ENCODE measurements at regions not wholly inside any gene's neighbourhood (a gene's known extent, or its start where the extent isn't known, plus 50 kb on each side); places are given as distances from the start of the nearest gene placed in this dataset.

DNA sequence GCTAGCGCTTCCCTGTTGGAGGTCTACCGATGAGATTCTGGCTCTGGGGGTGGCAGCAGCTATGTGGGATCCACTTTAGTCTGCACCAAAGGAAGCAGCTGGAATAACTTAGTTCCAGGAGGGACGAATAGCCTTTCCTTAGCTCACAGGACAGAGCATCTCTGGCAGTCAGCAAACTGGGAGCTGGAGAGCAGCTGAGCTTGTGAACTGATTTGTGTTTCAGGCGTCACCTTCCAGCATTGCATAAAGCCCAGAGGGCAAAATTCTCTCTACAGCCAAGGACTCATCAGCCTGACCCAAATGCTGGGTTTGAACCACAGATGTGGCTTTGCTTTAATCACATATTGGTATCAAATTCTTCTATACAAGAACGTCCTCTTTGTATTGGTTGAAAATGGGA, 81.9 kb upstream of the PELI2 start:
- TF ChIP-seq, protein P1, sequence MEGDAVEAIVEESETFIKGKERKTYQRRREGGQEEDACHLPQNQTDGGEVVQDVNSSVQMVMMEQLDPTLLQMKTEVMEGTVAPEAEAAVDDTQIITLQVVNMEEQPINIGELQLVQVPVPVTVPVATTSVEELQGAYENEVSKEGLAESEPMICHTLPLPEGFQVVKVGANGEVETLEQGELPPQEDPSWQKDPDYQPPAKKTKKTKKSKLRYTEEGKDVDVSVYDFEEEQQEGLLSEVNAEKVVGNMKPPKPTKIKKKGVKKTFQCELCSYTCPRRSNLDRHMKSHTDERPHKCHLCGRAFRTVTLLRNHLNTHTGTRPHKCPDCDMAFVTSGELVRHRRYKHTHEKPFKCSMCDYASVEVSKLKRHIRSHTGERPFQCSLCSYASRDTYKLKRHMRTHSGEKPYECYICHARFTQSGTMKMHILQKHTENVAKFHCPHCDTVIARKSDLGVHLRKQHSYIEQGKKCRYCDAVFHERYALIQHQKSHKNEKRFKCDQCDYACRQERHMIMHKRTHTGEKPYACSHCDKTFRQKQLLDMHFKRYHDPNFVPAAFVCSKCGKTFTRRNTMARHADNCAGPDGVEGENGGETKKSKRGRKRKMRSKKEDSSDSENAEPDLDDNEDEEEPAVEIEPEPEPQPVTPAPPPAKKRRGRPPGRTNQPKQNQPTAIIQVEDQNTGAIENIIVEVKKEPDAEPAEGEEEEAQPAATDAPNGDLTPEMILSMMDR (IDR thresholded peaks at IDR 0.05; ENCODE audit: control extremely low read depth, extremely low read depth): no peak
- no peak for ATAC-seq (ENCODE audit: insufficient read depth, low FRiP score)
- Histone ChIP-seq H3K4me3 (no peak overlapping the region), H3K4me1 (ENCODE audit: control insufficient read depth in 5 of 5, insufficient read depth in 5 of 5, low read length in 5 of 5) (no peaks in the 10 kb centered on the region), H3K9ac (ENCODE audit: insufficient read depth in 1 of 2, low read length in 2 of 2) (no peak overlapping the region), H3K9me3 (ENCODE audit: control insufficient read depth in 4 of 4, insufficient read depth in 3 of 4, low read length in 3 of 4) (no peaks in the 10 kb centered on the region), H3K36me3 (ENCODE audit: control insufficient read depth in 4 of 4, insufficient read depth in 4 of 4, low read length in 4 of 4) (no peaks in the 10 kb centered on the region), H3K27me3 (ENCODE audit: control insufficient read depth in 3 of 3, insufficient read depth in 3 of 3, low read length in 2 of 3) (no peaks in the 10 kb centered on the region), H3K27ac (ENCODE audit: low read depth in 1 of 2, low read length in 1 of 2) (no peak overlapping the region)
- no peak for DNase-seq
- WGBS, 2 donors: 89% methylated on average over 5 of the region's 5 CpGs

DNA sequence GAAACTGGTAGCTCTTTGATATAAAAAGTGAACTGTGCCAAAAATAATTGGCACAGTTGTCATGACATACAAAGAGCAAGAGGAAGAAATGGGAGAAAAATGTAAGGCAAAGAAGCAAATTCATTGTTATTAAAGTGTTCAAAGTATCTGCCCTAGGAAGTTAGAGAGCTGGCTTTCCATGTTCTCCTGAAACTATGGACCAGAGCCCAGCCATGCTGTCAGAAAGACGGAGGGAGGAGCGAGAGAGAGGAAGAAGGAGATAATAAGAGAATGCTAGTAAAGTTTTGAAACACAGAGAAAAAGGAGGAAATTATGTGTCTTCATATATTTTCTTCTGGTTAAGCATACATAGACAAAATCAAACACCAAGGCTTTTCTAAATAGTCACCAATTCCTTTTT, 78.1 kb upstream of the PELI2 start:
- no peak overlapping the region for H3K27ac ChIP-seq (ENCODE audit: low read depth in 1 of 2, low read length in 1 of 2)
- no peaks in the 10 kb centered on the region for H3K36me3 ChIP-seq (ENCODE audit: control insufficient read depth in 4 of 4, insufficient read depth in 4 of 4, low read length in 4 of 4)
- TF ChIP-seq, protein P1 (IDR thresholded peaks at IDR 0.05; ENCODE audit: control extremely low read depth, extremely low read depth): no peak
- no peaks in the 10 kb centered on the region for H3K27me3 ChIP-seq (ENCODE audit: control insufficient read depth in 3 of 3, insufficient read depth in 3 of 3, low read length in 2 of 3)
- ATAC-seq (ENCODE audit: insufficient read depth, low FRiP score) (no peak), DNase-seq (peak in 1 of 3 donors; percentile 14)
- H3K9me3 ChIP-seq (ENCODE audit: control insufficient read depth in 4 of 4, insufficient read depth in 3 of 4, low read length in 3 of 4): peaks cover 0 to 2% (median 0%) of the 10 kb centered on the region in 4 donors
- no peaks in the 10 kb centered on the region for H3K4me1 ChIP-seq (ENCODE audit: control insufficient read depth in 5 of 5, insufficient read depth in 5 of 5, low read length in 5 of 5)
- H3K9ac ChIP-seq (ENCODE audit: insufficient read depth in 1 of 2, low read length in 2 of 2): no peak overlapping the region
- no peak overlapping the region for H3K4me3 ChIP-seq
- 65 to 84% methylated on average over 2 of the region's 2 CpGs for WGBS, 2 donors

DNA sequence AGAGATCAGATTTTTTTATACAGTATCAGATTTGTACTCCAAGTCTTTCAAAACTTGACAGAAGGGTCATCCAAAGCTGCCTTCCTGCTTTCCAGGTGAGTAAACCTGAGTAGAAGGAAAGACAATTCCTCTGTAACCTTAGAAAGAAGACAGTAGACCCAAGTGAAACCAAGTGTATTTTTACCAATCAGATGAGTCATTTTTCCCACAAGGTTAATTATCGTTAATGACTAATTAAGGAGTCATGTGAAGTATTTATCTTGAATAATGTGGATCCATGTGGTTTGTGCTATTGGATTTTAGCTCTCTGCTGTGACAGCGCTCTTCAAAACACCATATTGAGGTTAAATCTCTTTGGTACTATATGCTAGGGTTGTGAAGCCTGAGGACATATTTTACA, 74.0 kb upstream of the PELI2 start:
- no peaks in the 10 kb centered on the region for H3K36me3 ChIP-seq (ENCODE audit: control insufficient read depth in 4 of 4, insufficient read depth in 4 of 4, low read length in 4 of 4)
- H3K27me3 ChIP-seq (ENCODE audit: control insufficient read depth in 3 of 3, insufficient read depth in 3 of 3, low read length in 2 of 3): no peaks in the 10 kb centered on the region
- H3K4me1 ChIP-seq (ENCODE audit: control insufficient read depth in 5 of 5, insufficient read depth in 5 of 5, low read length in 5 of 5): no peaks in the 10 kb centered on the region
- H3K9ac ChIP-seq (ENCODE audit: insufficient read depth in 1 of 2, low read length in 2 of 2): no peak overlapping the region
- no peak overlapping the region for H3K4me3 ChIP-seq
- DNase-seq: no peak
- WGBS, 2 donors: 96% methylated on average over 2 of the region's 2 CpGs
- H3K27ac ChIP-seq (ENCODE audit: low read depth in 1 of 2, low read length in 1 of 2): no peak overlapping the region
- no peak for ATAC-seq (ENCODE audit: insufficient read depth, low FRiP score)
- TF ChIP-seq, protein P1 (IDR thresholded peaks at IDR 0.05; ENCODE audit: control extremely low read depth, extremely low read depth): no peak
- H3K9me3 ChIP-seq (ENCODE audit: control insufficient read depth in 4 of 4, insufficient read depth in 3 of 4, low read length in 3 of 4): peaks cover 0 to 2% (median 0%) of the 10 kb centered on the region in 4 donors

DNA sequence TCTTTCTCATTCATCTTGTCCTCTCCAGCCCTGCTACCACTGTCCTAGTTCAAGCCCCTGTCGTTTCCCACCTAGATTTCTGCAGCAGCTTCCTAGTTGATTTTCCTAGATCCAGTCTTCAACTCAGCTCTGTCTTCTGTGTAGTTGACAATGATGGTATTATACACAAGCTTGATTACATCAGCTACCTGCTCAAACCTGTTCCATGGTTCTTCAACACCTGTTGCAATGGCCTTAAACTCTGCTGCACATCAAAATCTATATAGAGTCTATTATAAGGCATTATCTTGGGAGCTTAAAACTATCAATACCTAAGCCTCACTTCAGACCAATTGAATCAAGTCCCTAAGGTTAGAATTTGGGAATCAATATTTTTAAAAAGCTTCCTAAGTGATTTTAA, 71.7 kb upstream of the PELI2 start:
- WGBS, 2 donors: 92 to 93% methylated on average over 1 of the region's 1 CpG
- no peak overlapping the region for H3K9ac ChIP-seq (ENCODE audit: insufficient read depth in 1 of 2, low read length in 2 of 2)
- H3K27me3 ChIP-seq (ENCODE audit: control insufficient read depth in 3 of 3, insufficient read depth in 3 of 3, low read length in 2 of 3): no peaks in the 10 kb centered on the region
- no peak for ATAC-seq (ENCODE audit: insufficient read depth, low FRiP score)
- TF ChIP-seq, protein P1 (IDR thresholded peaks at IDR 0.05; ENCODE audit: control extremely low read depth, extremely low read depth): no peak
- H3K4me1 ChIP-seq (ENCODE audit: control insufficient read depth in 5 of 5, insufficient read depth in 5 of 5, low read length in 5 of 5): no peaks in the 10 kb centered on the region
- H3K4me3 ChIP-seq: no peak overlapping the region
- no peak for DNase-seq
- H3K27ac ChIP-seq (ENCODE audit: low read depth in 1 of 2, low read length in 1 of 2): no peak overlapping the region
- no peaks in the 10 kb centered on the region for H3K36me3 ChIP-seq (ENCODE audit: control insufficient read depth in 4 of 4, insufficient read depth in 4 of 4, low read length in 4 of 4)
- H3K9me3 ChIP-seq (ENCODE audit: control insufficient read depth in 4 of 4, insufficient read depth in 3 of 4, low read length in 3 of 4): peaks cover 0 to 2% (median 0%) of the 10 kb centered on the region in 4 donors

All from lung (tissue), 11 donors.